ENCODE measurements at regions not wholly inside any gene's neighbourhood (a gene's known extent, or its start where the extent isn't known, plus 50 kb on each side); places are given as distances from the start of the nearest gene placed in this dataset.
"Not testable (repeated sequence)": the region's sequence is repeated elsewhere in the genome, so short reads cannot be mapped to it uniquely, and the experiment has no call there.

DNA sequence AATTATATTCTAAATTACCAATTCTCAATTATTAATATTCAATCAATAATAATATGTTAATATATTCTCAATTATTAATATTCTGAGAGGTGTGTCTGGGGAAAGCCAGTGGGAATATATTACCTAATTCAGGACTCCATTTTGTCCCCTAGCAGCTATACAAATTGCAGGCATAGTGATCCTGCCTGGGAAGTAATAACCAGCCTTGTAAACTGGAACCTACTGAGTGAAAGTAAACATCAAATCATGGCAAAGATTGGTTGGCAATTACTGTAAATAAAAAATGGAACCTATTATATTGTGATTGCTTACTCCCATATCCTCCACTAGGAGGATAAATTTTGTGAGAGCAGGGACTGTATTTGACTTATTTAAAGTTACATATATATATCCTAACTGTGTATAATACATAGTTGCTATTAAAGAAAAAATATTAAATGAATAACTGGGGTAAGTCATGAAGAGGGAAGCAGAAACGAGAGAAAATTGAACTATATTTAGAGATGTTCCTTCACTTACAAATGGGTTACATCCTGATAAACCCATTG is 150.5 kb upstream of the ELL2 start:
- Histone ChIP-seq H3K9me3 (ENCODE audit: control insufficient read depth, low read length) (no peaks in the 10 kb centered on the region), H3K9ac (ENCODE audit: low read length) (no peak overlapping the region), H3K4me3 (ENCODE audit: low read length) (no peak overlapping the region), H3K4me1 (ENCODE audit: control insufficient read depth, insufficient read depth, low read length) (peaks cover 41% of the 10 kb centered on the region), H3K27me3 (ENCODE audit: control insufficient read depth, insufficient read depth, low read length) (no peaks in the 10 kb centered on the region), H3K36me3 (ENCODE audit: control insufficient read depth, insufficient read depth, low read length) (no peaks in the 10 kb centered on the region)

DNA sequence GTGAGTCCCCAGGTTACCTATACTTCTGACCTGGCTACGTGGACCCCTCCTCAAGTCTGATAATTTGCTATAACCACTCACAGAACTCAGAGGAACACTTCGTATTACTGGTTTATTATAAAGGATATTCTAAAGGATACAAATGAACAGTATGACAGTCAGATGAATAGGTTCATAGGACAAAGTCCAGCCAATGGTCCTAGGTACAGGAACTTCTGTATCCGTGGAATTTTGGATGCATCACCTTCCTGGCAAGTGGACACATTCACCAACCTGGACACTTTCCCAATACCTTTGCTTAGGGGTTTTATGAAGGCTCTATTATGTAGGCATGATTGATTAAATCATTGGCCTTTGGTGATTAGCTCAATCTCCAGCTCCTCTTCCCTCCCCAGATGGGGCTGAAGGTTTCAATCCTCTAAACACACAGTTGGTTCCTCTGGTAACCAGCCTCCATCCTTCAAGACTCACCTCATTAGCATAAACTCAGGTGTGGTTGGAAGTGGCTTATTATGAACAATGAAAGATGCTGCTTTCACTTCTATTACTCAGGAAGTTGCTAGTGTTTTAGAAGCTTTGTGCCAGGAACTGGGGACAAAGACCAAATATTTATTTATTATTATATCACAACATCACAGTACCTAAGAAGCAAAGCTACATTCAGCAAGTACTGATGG is 149.6 kb upstream of the ELL2 start:
- Histone ChIP-seq H3K27me3 (ENCODE audit: control insufficient read depth, insufficient read depth, low read length) (no peaks in the 10 kb centered on the region), H3K4me3 (ENCODE audit: low read length) (no peak overlapping the region), H3K9me3 (ENCODE audit: control insufficient read depth, low read length) (no peaks in the 10 kb centered on the region), H3K9ac (ENCODE audit: low read length) (no peak overlapping the region), H3K4me1 (ENCODE audit: control insufficient read depth, insufficient read depth, low read length) (peaks cover 40% of the 10 kb centered on the region), H3K36me3 (ENCODE audit: control insufficient read depth, insufficient read depth, low read length) (no peaks in the 10 kb centered on the region)

DNA sequence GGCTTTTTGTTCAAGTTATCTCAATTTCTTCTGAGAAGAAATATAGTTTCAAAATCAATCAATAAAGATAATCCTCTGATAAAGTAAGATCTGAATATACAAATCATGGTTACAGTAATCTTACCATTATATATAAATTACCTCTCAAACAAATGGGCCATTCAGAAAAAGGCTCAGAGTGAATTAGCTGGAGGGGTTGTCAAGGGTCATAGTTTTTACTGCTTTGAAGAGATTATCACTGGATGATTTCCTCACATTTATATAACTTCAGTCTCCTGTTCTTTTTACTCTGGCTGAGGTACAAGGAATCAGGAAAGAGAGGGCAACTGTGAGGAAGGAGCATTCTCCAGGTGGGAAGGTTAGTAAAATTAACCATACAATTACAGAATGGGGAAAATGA is 148.6 kb upstream of the ELL2 start:
- Histone ChIP-seq H3K4me1 (ENCODE audit: control insufficient read depth, insufficient read depth, low read length) (peaks cover 37% of the 10 kb centered on the region), H3K36me3 (ENCODE audit: control insufficient read depth, insufficient read depth, low read length) (no peaks in the 10 kb centered on the region), H3K4me3 (ENCODE audit: low read length) (no peak overlapping the region), H3K9ac (ENCODE audit: low read length) (no peak overlapping the region), H3K27me3 (ENCODE audit: control insufficient read depth, insufficient read depth, low read length) (no peaks in the 10 kb centered on the region), H3K9me3 (ENCODE audit: control insufficient read depth, low read length) (no peaks in the 10 kb centered on the region)

DNA sequence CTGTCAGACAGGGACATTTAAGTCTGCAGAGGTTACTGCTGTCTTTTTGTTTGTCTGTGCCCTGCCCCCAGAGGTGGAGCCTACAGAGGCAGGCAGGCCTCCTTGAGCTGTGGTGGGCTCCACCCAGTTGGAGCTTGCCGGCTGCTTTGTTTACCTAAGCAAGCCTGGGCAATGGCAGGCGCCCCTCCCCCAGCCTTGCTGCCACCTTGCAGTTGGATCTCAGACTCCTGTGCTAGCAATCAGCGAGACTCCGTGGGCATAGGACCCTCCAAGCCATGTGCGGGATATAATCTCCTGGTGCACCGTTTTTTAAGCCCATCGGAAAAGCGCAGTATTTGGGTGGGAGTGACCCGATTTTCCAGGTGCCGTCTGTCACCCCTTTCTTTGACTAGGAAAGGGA is 147.0 kb upstream of the ELL2 start:
- not testable (repeated sequence) for H3K9me3 ChIP-seq (ENCODE audit: control insufficient read depth, low read length); H3K36me3 ChIP-seq (ENCODE audit: control insufficient read depth, insufficient read depth, low read length); H3K9ac ChIP-seq (ENCODE audit: low read length); H3K4me3 ChIP-seq (ENCODE audit: low read length); H3K27me3 ChIP-seq (ENCODE audit: control insufficient read depth, insufficient read depth, low read length)
- H3K4me1 ChIP-seq (ENCODE audit: control insufficient read depth, insufficient read depth, low read length) = peaks cover 22% of the 10 kb centered on the region

DNA sequence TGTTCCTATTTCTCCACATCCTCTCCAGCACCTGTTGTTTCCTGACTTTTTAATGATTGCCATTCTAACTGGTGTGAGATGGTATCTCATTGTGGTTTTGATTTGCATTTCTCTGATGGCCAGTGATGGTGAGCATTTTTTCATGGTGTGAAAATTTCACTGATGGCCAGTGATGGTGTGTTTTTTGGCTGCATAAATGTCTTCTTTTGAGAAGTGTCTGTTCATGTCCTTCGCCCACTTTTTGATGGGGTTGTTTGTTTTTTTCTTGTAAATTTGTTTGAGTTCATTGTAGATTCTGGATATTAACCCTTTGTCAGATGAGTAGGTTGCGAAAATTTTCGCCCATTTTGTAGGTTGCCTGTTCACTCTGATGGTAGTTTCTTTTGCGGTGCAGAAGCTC is 142.2 kb upstream of the ELL2 start:
- not testable (repeated sequence) for H3K36me3 ChIP-seq (ENCODE audit: control insufficient read depth, insufficient read depth, low read length); H3K9ac ChIP-seq (ENCODE audit: low read length); H3K4me1 ChIP-seq (ENCODE audit: control insufficient read depth, insufficient read depth, low read length); H3K27me3 ChIP-seq (ENCODE audit: control insufficient read depth, insufficient read depth, low read length); H3K9me3 ChIP-seq (ENCODE audit: control insufficient read depth, low read length); H3K4me3 ChIP-seq (ENCODE audit: low read length)

DNA sequence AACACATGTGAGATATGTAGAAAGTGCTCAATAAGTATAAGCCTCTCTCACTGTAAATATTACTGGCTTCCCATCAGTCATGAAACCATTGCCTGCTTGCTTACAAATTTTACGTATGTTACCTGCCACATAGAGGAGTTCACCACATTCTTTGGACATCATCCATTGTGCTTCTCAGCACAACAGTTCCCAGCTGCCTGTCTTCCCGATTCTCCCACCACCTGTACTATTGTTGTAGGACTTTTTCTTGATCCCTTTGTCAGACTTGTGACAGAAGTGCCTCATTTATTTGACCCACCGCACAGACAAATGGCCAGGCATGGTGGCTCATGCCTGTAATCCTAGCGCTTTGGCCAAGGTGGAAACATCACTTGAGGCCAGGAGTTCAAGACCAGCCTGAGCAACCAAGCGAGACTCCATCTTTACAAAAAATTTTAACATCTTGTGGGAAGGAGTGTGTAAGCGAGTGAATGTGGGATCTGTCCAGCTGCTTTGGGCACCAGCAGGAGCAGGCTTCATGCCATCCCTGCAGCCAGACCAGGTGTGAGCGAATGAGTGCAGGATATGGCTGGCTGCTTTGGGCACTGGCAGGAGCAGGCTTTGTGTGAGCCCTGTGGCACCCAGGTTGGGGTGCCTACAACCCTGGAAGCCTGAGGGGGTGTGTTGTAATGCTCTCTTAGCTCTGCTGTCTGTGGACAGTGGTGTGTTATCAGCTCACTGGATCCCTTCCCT is 139.9 kb upstream of the ELL2 start:
- Histone ChIP-seq H3K36me3 (ENCODE audit: control insufficient read depth, insufficient read depth, low read length) (no peaks in the 10 kb centered on the region), H3K9ac (ENCODE audit: low read length) (no peak overlapping the region), H3K4me1 (ENCODE audit: control insufficient read depth, insufficient read depth, low read length) (no peaks in the 10 kb centered on the region), H3K9me3 (ENCODE audit: control insufficient read depth, low read length) (no peaks in the 10 kb centered on the region), H3K4me3 (ENCODE audit: low read length) (no peak overlapping the region), H3K27me3 (ENCODE audit: control insufficient read depth, insufficient read depth, low read length) (no peaks in the 10 kb centered on the region)

DNA sequence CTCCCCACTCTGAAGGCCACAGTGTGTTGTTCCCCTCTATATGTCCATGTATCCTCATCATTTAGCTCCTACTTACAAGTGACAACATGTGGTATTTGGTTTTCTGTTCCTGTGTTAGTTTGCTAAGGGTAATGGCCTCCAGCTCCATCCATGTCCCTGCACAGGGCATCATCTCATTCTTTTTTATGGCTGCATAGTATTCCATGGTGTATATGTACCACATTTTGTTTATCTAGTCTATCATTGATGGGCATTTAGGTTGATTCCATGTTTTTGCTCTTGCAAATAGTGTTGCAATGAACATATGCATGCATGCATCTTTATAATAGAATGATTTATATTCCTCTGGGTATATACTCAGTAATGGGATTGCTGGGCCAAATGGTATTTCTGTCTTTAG is 135.8 kb upstream of the ELL2 start:
- H3K27me3 ChIP-seq (ENCODE audit: control insufficient read depth, insufficient read depth, low read length); H3K9ac ChIP-seq (ENCODE audit: low read length); H3K4me3 ChIP-seq (ENCODE audit: low read length); H3K36me3 ChIP-seq (ENCODE audit: control insufficient read depth, insufficient read depth, low read length); H3K9me3 ChIP-seq (ENCODE audit: control insufficient read depth, low read length): not testable (repeated sequence)
- H3K4me1 ChIP-seq (ENCODE audit: control insufficient read depth, insufficient read depth, low read length) = peaks cover 21% of the 10 kb centered on the region

DNA sequence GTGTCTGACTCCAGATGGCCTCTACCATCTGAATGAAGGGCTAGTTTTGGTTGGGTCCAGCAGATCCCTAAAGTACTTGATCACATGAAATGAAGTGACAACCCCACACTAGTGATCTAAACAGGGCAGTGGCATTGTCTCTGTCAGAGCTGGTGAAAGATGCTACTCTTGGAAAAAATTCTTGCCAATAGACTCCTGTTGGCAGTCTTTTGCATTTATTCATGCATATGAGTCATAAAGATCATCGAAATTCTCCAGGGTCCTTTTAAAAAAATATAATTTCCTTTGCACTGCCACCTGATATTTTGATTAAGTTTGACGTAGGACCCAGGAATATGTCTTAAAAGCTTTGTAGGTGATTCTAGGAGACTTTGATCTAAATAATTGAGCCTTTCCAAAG is 135.1 kb upstream of the ELL2 start:
- Histone ChIP-seq H3K36me3 (ENCODE audit: control insufficient read depth, insufficient read depth, low read length) (no peaks in the 10 kb centered on the region), H3K4me1 (ENCODE audit: control insufficient read depth, insufficient read depth, low read length) (peaks cover 21% of the 10 kb centered on the region), H3K4me3 (ENCODE audit: low read length) (no peak overlapping the region), H3K9me3 (ENCODE audit: control insufficient read depth, low read length) (no peaks in the 10 kb centered on the region), H3K27me3 (ENCODE audit: control insufficient read depth, insufficient read depth, low read length) (no peaks in the 10 kb centered on the region), H3K9ac (ENCODE audit: low read length) (no peak overlapping the region)

DNA sequence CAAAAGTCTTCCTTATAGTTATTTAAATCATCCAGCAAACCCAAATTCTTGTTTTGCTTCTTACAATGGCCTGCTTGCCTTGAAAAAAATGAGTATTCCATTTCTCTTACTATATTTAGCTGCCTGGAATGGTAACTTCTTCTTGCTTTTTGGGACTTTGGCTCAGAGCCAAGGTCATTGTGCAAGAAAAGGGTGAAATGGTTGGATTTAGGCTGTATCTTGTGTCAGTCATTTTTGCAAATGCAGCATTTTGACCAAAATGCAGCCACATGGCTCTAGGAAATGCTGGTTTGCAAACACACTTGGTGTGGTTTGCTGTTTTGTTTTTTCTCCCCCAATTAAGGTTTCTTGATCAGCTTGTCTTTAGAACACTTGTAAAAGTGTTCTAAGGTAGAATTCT is 133.3 kb upstream of the ELL2 start:
- H3K36me3 ChIP-seq (ENCODE audit: control insufficient read depth, insufficient read depth, low read length) = no peaks in the 10 kb centered on the region
- peaks cover 21% of the 10 kb centered on the region for H3K4me1 ChIP-seq (ENCODE audit: control insufficient read depth, insufficient read depth, low read length)
- no peak overlapping the region for H3K9ac ChIP-seq (ENCODE audit: low read length)
- H3K27me3 ChIP-seq (ENCODE audit: control insufficient read depth, insufficient read depth, low read length) = no peaks in the 10 kb centered on the region
- H3K4me3 ChIP-seq (ENCODE audit: low read length) = no peak overlapping the region
- H3K9me3 ChIP-seq (ENCODE audit: control insufficient read depth, low read length) = no peaks in the 10 kb centered on the region

DNA sequence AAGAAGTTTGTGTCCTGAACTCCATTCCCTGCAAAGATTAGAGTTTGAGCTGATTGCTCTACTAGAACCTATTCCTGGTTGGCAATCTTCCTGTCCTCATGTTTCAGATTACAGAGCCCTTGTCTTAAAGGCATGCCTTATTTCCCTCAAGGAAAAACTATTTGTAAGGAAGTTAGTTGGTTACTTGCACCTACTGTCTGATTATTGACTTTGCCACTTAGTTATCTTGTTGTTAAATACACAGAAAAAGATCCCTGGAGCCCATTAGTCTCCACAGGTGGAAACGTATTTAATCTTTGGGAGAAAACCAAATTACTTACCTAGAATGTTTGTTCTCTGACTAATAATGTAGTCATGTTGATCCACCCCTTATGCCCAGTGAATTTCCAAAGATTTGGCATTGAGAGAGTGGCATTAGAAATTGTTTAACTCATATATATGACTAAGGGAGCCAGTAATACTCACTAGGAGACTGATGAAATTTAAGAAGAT is 132.3 kb upstream of the ELL2 start:
- Histone ChIP-seq H3K4me3 (ENCODE audit: low read length) (no peak overlapping the region), H3K9me3 (ENCODE audit: control insufficient read depth, low read length) (no peaks in the 10 kb centered on the region), H3K9ac (ENCODE audit: low read length) (no peak overlapping the region), H3K36me3 (ENCODE audit: control insufficient read depth, insufficient read depth, low read length) (no peaks in the 10 kb centered on the region), H3K27me3 (ENCODE audit: control insufficient read depth, insufficient read depth, low read length) (no peaks in the 10 kb centered on the region), H3K4me1 (ENCODE audit: control insufficient read depth, insufficient read depth, low read length) (peaks cover 21% of the 10 kb centered on the region)

DNA sequence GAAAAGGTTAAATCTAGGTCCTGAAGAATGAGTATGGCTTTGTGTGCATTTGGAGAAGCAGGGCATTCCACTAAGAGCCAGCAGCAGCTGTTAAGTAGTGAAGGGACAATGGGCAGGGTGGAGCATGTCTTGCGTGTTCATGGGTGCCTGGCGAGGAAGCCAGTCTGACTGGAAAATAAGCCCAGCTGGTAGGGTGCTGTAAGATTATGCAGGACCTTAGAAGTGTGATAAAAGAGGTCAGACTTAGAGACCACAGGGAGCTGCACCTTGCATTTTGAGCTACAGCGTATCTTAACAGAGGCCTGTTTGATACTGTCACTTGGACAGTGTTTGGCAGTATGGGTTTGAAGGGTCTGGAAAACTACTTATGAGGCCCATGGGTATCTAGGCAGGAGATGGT is 131.7 kb upstream of the ELL2 start:
- Histone ChIP-seq H3K27me3 (ENCODE audit: control insufficient read depth, insufficient read depth, low read length) (no peaks in the 10 kb centered on the region), H3K36me3 (ENCODE audit: control insufficient read depth, insufficient read depth, low read length) (no peaks in the 10 kb centered on the region), H3K4me3 (ENCODE audit: low read length) (no peak overlapping the region), H3K9ac (ENCODE audit: low read length) (no peak overlapping the region), H3K4me1 (ENCODE audit: control insufficient read depth, insufficient read depth, low read length) (peaks cover 21% of the 10 kb centered on the region), H3K9me3 (ENCODE audit: control insufficient read depth, low read length) (no peaks in the 10 kb centered on the region)

DNA sequence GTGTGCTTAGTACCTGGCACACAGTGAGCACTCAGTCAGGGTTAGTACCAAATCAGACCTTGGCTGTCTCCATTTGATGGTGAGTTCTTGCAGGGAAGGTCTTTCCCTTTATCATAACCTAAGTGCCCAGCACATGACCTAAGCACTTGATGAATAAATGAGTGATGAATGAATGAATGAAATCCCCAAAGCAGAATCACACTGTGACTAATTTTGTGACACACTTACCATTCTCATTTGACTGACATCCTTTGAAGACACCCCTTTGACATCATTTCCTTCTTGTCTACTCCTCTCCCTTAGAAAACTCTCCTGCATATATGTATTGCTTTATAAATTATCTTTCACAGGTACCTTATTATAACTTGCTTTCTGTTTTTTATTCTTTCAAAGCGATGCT is 130.2 kb upstream of the ELL2 start:
- Histone ChIP-seq H3K4me1 (ENCODE audit: control insufficient read depth, insufficient read depth, low read length) (peaks cover 21% of the 10 kb centered on the region), H3K9ac (ENCODE audit: low read length) (no peak overlapping the region), H3K4me3 (ENCODE audit: low read length) (no peak overlapping the region), H3K36me3 (ENCODE audit: control insufficient read depth, insufficient read depth, low read length) (no peaks in the 10 kb centered on the region), H3K9me3 (ENCODE audit: control insufficient read depth, low read length) (no peaks in the 10 kb centered on the region), H3K27me3 (ENCODE audit: control insufficient read depth, insufficient read depth, low read length) (no peaks in the 10 kb centered on the region)

Data from mucosa of stomach (tissue), 1 donor.